ENCODE measurements at regions not wholly inside any gene's neighbourhood (a gene's known extent, or its start where the extent isn't known, plus 50 kb on each side); places are given as distances from the start of the nearest gene placed in this dataset.

GRCh38 chr20:58140787-58141425 is 87.5 kb downstream of the ANKRD60 start:
- TF ChIP-seq EZH2phosphoT487 (conservative IDR thresholded peaks at IDR 0.05; ENCODE audit: low read length) (no peak), CTCF (IDR thresholded peaks at IDR 0.05; ENCODE audit: insufficient read depth, low read length, poor library complexity, severe bottlenecking) (no peak)
- Histone ChIP-seq H3K4me2 (ENCODE audit: low read depth, low read length, poor library complexity, severe bottlenecking) (no peak overlapping the region), H2AFZ (ENCODE audit: low read depth, low read length, severe bottlenecking) (no peak overlapping the region), H3F3A (ENCODE audit: insufficient read depth) (no peaks in the 10 kb centered on the region), H3K27ac (ENCODE audit: low read depth, low read length) (no peak overlapping the region), H3K4me3 (ENCODE audit: insufficient read depth, low read length, poor library complexity, severe bottlenecking) (no peak overlapping the region), H3K9me3 (ENCODE audit: insufficient read depth, low read length) (no peaks in the 10 kb centered on the region), H3K27me3 (ENCODE audit: low read length) (0 out of 2 replicates have a peak, but pooled peaks cover 2% of the 10 kb centered on the region), H3K9ac (ENCODE audit: low read length) (no peak overlapping the region), H4K20me1 (ENCODE audit: low read depth, low read length) (no peaks in the 10 kb centered on the region), H3K79me2 (ENCODE audit: insufficient read depth, low read length) (no peaks in the 10 kb centered on the region), H3K9me2 (replicated peaks; ENCODE audit: insufficient read depth, low read length) (no peaks in the 10 kb centered on the region), H3K36me3 (ENCODE audit: low read length) (no peaks in the 10 kb centered on the region)

DNA sequence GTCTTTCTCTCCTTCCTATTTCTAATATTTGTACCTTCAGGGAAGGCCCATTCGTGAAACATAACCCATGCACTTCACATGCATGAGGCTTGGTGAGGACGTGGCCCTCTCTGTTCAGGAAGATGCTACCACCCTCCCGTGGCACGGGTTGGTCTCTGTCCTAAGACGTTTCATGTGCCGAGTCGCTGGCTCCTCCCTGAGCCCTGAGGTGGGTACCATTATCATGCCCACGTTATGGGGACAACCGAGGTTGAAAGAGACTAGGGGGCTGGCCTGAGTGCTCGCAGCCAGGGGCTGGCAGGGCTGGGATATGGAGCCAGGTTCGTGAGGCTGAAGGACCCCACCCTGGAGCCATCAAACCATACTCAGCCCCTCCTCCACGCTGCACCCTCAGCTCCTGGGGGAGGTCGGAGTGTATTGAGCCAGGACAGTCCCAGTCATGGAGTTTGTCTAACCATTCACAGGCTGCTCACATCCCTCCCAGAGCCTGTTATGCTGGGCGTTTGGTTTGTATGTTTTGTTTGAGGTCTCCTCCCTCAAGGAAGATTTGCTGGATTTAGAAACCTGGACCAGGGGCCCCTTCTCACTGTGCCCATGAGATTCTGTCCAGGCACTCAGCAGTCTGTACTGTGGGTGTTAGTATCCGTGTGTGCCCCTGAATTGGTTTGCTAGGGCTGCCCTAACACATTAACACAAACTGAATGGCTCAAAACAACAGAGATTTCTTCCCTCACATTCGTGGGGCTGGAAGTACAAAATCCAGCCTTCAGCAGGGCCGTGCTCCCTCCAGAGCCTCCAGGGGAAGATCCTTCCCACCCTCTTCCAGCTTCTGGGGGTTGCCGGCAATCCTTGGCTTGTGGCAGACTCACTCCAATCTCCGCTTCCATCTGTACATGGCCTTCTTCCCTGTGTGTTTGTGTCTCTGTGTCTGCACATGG is 88.3 kb downstream of the ANKRD60 start:
- Histone ChIP-seq H3K9me2 (replicated peaks; ENCODE audit: insufficient read depth, low read length) (no peaks in the 10 kb centered on the region), H3K36me3 (ENCODE audit: low read length) (no peaks in the 10 kb centered on the region), H3K27ac (ENCODE audit: low read depth, low read length) (no peak overlapping the region), H3K9ac (ENCODE audit: low read length) (no peak overlapping the region), H3K4me2 (ENCODE audit: low read depth, low read length, poor library complexity, severe bottlenecking) (no peak overlapping the region), H3K27me3 (ENCODE audit: low read length) (0 out of 2 replicates have a peak, but pooled peaks cover 2% of the 10 kb centered on the region), H4K20me1 (ENCODE audit: low read depth, low read length) (no peaks in the 10 kb centered on the region), H3K4me3 (ENCODE audit: insufficient read depth, low read length, poor library complexity, severe bottlenecking) (no peak overlapping the region), H3K9me3 (ENCODE audit: insufficient read depth, low read length) (no peaks in the 10 kb centered on the region), H3F3A (ENCODE audit: insufficient read depth) (no peaks in the 10 kb centered on the region), H3K79me2 (ENCODE audit: insufficient read depth, low read length) (no peaks in the 10 kb centered on the region), H2AFZ (ENCODE audit: low read depth, low read length, severe bottlenecking) (no peak overlapping the region)
- no peak for TF ChIP-seq EZH2phosphoT487 (conservative IDR thresholded peaks at IDR 0.05; ENCODE audit: low read length)
- TF ChIP-seq CTCF (IDR thresholded peaks at IDR 0.05; ENCODE audit: insufficient read depth, low read length, poor library complexity, severe bottlenecking): no peak

- 0 out of 2 replicates have a peak, but pooled peaks cover 2% of the 10 kb centered on the region for H3K27me3 ChIP-seq (ENCODE audit: low read length)
- H3K9me3 ChIP-seq (ENCODE audit: insufficient read depth, low read length): no peaks in the 10 kb centered on the region
- H4K20me1 ChIP-seq (ENCODE audit: low read depth, low read length): no peaks in the 10 kb centered on the region
- no peak overlapping the region for H3K4me3 ChIP-seq (ENCODE audit: insufficient read depth, low read length, poor library complexity, severe bottlenecking)
- H3K9me2 ChIP-seq (replicated peaks; ENCODE audit: insufficient read depth, low read length): no peaks in the 10 kb centered on the region
- H3K4me2 ChIP-seq (ENCODE audit: low read depth, low read length, poor library complexity, severe bottlenecking): no peak overlapping the region
- H3F3A ChIP-seq (ENCODE audit: insufficient read depth): no peaks in the 10 kb centered on the region
- H3K36me3 ChIP-seq (ENCODE audit: low read length): no peaks in the 10 kb centered on the region
- TF ChIP-seq EZH2phosphoT487 (conservative IDR thresholded peaks at IDR 0.05; ENCODE audit: low read length): no peak
- TF ChIP-seq CTCF (IDR thresholded peaks at IDR 0.05; ENCODE audit: insufficient read depth, low read length, poor library complexity, severe bottlenecking): no peak
- no peaks in the 10 kb centered on the region for H3K79me2 ChIP-seq (ENCODE audit: insufficient read depth, low read length)
- H3K27ac ChIP-seq (ENCODE audit: low read depth, low read length): no peak overlapping the region
- H3K9ac ChIP-seq (ENCODE audit: low read length): no peak overlapping the region
- no peak overlapping the region for H2AFZ ChIP-seq (ENCODE audit: low read depth, low read length, severe bottlenecking)
Measured at GRCh38 chr20:58138395-58138794, 90.1 kb downstream of the ANKRD60 start.
